ENCODE measurements at regions not wholly inside any gene's neighbourhood (a gene's known extent, or its start where the extent isn't known, plus 50 kb on each side); places are given as distances from the start of the nearest gene placed in this dataset.

DNA sequence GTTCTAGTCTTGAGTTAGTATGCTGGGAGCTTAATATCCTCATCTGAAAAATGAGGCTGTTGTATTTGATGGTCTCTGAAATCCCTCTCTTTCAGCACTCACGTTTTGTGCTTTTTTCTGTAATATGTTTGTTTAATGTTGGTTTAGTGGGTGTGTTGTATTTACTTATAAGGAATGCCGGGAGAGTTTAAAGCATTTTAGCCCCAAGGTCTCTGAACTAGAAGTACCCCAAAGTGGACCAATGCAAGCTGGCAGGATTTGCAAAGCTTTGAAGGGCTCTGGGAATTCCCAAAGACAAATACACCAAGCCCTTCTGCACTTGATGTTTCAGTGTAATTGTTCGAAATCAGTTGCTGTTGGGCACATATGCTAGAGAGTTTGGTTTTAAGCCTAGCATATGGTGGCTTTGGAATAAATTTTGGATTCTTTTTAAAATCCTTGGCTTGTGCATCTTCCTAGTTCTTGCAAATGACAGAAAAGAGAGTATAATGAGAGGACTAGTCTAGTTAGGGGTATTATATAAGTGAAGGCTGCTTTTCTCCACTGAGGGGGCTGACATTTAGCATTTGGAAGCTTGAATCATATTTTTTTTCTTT, 371.4 kb upstream of the BOD1L1 start (continued):
- TF ChIP-seq PHF8 (conservative IDR thresholded peaks at IDR 0.05; ENCODE audit: low read depth, low read length) (no peak), BACH1 (IDR thresholded peaks at IDR 0.05; ENCODE audit: low read length) (no peak), SUZ12 (IDR thresholded peaks at IDR 0.05; ENCODE audit: low read length) (no peak), E2F6 (IDR thresholded peaks at IDR 0.05) (no peak), EGR1 (IDR thresholded peaks at IDR 0.05; ENCODE audit: borderline replicate concordance, low read depth, low read length) (no peak), CHD7 (IDR thresholded peaks at IDR 0.05; ENCODE audit: insufficient replicate concordance, low read length) (no peak), TEAD4 (IDR thresholded peaks at IDR 0.05; ENCODE audit: low read depth, low read length) (no peak), BRCA1 (IDR thresholded peaks at IDR 0.05; ENCODE audit: low read depth, low read length) (no peak)

Measured in H1 (cell line).